ENCODE measurements at regions not wholly inside any gene's neighbourhood (a gene's known extent, or its start where the extent isn't known, plus 50 kb on each side); places are given as distances from the start of the nearest gene placed in this dataset.
A peak's percentile ranks its signal among the peaks of the same experiment; 100 is the strongest.

GRCh38 chr9:118059484-118060278, 355.5 kb downstream of the TLR4 start:
- DNase-seq (ENCODE audit: low spot score) = no peak

- DNase-seq (ENCODE audit: low spot score) = no peak
Measured at GRCh38 chr9:118083161-118083560, 379.0 kb downstream of the TLR4 start.

GRCh38 chr9:118088090-118088489, 383.9 kb downstream of the TLR4 start:
- no peak for DNase-seq (ENCODE audit: low spot score)

GRCh38 chr9:118091226-118091625, 387.0 kb downstream of the TLR4 start:
- DNase-seq (ENCODE audit: low spot score) = no peak

GRCh38 chr9:118091711-118092500, 387.7 kb downstream of the TLR4 start:
- DNase-seq (ENCODE audit: low spot score) = no peak

- DNase-seq (ENCODE audit: low spot score) = no peak
Measured at GRCh38 chr9:118094387-118094786, 390.2 kb downstream of the TLR4 start.

- no peak for DNase-seq (ENCODE audit: low spot score)
Measured at GRCh38 chr9:118100529-118101419, 396.6 kb downstream of the TLR4 start.

- DNase-seq (ENCODE audit: low spot score) = no peak
Measured at GRCh38 chr9:118104363-118104762, 400.2 kb downstream of the TLR4 start.

GRCh38 chr9:118108971-118109370, 404.8 kb downstream of the TLR4 start:
- DNase-seq (ENCODE audit: low spot score) = no peak

- DNase-seq (ENCODE audit: low spot score) = no peak
Measured at GRCh38 chr9:118109542-118109941, 405.3 kb downstream of the TLR4 start.

- DNase-seq (ENCODE audit: low spot score) = no peak
Measured at GRCh38 chr9:118121361-118121760, 417.2 kb downstream of the TLR4 start.

- DNase-seq (ENCODE audit: low spot score) = no peak
Measured at GRCh38 chr9:118128313-118128712, 424.1 kb downstream of the TLR4 start.

GRCh38 chr9:118129541-118129940, 425.3 kb downstream of the TLR4 start:
- no peak for DNase-seq (ENCODE audit: low spot score)

- no peak for DNase-seq (ENCODE audit: low spot score)
Measured at GRCh38 chr9:118148990-118149389, 444.8 kb downstream of the TLR4 start.

GRCh38 chr9:118156846-118157245, 452.6 kb downstream of the TLR4 start:
- no peak for DNase-seq (ENCODE audit: low spot score)

GRCh38 chr9:118162716-118163115, 458.5 kb downstream of the TLR4 start:
- no peak for DNase-seq (ENCODE audit: low spot score)

- DNase-seq (ENCODE audit: low spot score) = no peak
Measured at GRCh38 chr9:118163751-118164150, 459.5 kb downstream of the TLR4 start.

- DNase-seq (ENCODE audit: low spot score) = no peak
Measured at GRCh38 chr9:118165451-118165850, 461.2 kb downstream of the TLR4 start.

- DNase-seq (ENCODE audit: low spot score) = peak; percentile 11
Measured at GRCh38 chr9:118170032-118170955, 466.1 kb downstream of the TLR4 start.

GRCh38 chr9:118177241-118177640, 473.0 kb downstream of the TLR4 start:
- DNase-seq (ENCODE audit: low spot score) = no peak

GRCh38 chr9:118183576-118183975, 479.4 kb downstream of the TLR4 start:
- no peak for DNase-seq (ENCODE audit: low spot score)
